DOHH2 (cell line): ENCODE measurements at regions not wholly inside any gene's neighbourhood (a gene's known extent, or its start where the extent isn't known, plus 50 kb on each side); places are given as distances from the start of the nearest gene placed in this dataset.

Experiments
- H3F3A ChIP-seq: fragments of 200-600 bp; sonication (generic), shearing (Covaris generic); 2 replicates; pipeline ENCODE4 v1.6.0; 2016; ENCODE audit warnings: antibody characterized with exemption, mild to moderate bottlenecking; ENCODE audit not compliant: control insufficient read depth, insufficient read depth
- H3K27ac ChIP-seq: fragments of 200-600 bp; sonication (generic); 2 replicates; pipeline ENCODE4 v1.5.1; 2014; ENCODE audit warnings: low read depth, mild to moderate bottlenecking, low read length, moderate library complexity
- H3K27me3 ChIP-seq: fragments of 200-600 bp; sonication (generic); 2 replicates; pipeline ENCODE4 v1.6.1; 2014; ENCODE audit warnings: mild to moderate bottlenecking, low read length, mixed read lengths; ENCODE audit not compliant: control insufficient read depth
- H3K36me3 ChIP-seq: fragments of 200-600 bp; sonication (generic); 2 replicates; pipeline ENCODE4 v1.6.1; 2014; ENCODE audit warnings: mild to moderate bottlenecking, low read length, moderate library complexity, mixed read lengths; ENCODE audit not compliant: control insufficient read depth
- H3K4me1 ChIP-seq: fragments of 200-600 bp; sonication (generic); 2 replicates; pipeline ENCODE4 v1.6.1; 2014; ENCODE audit warnings: mild to moderate bottlenecking, low read length, mixed read lengths; ENCODE audit not compliant: control insufficient read depth
- H3K4me2 ChIP-seq: fragments of 200-600 bp; sonication (generic); 2 replicates; pipeline ENCODE4 v1.6.0; 2014; ENCODE audit warnings: mild to moderate bottlenecking, low read length, moderate library complexity
- H3K4me3 ChIP-seq: fragments of 200-600 bp; sonication (generic); 2 replicates; pipeline ENCODE4 v1.5.1; 2014; ENCODE audit warnings: mild to moderate bottlenecking, low read length, mixed read lengths
- H3K79me2 ChIP-seq: fragments of 200-600 bp; sonication (generic); 2 replicates; pipeline ENCODE4 v1.6.1; 2014; ENCODE audit warnings: mild to moderate bottlenecking, low read length, mixed read lengths; ENCODE audit not compliant: control insufficient read depth
- H3K9me2 ChIP-seq: fragments of 200-600 bp; sonication (generic); replicated peaks from 2 replicates; pipeline ENCODE4 v1.6.1; 2014; ENCODE audit warnings: mild to moderate bottlenecking, low read length, mixed read lengths; ENCODE audit not compliant: control insufficient read depth
- H3K9me3 ChIP-seq: fragments of 200-600 bp; sonication (generic); 2 replicates; pipeline ENCODE4 v1.6.1; 2014; ENCODE audit warnings: antibody characterized with exemption, low read length, mixed read lengths; ENCODE audit not compliant: control insufficient read depth, insufficient read depth
- H4K20me1 ChIP-seq: fragments of 200-600 bp; sonication (generic); 2 replicates; pipeline ENCODE4 v1.6.0; 2014; ENCODE audit warnings: low read depth, mild to moderate bottlenecking, antibody characterized with exemption, low read length, moderate library complexity; ENCODE audit not compliant: control insufficient read depth, insufficient read depth
- EZH2phosphoT487 ChIP-seq: fragments of 200-600 bp; sonication (generic); IDR thresholded peaks from 2 replicates; pipeline ENCODE4 v1.6.1; 2017; ENCODE audit warnings: borderline replicate concordance, mild to moderate bottlenecking, antibody characterized with exemption, low read length, moderate library complexity, mixed read lengths
- TF ChIP-seq, protein P1 (sequence below): fragments of 200-600 bp; sonication (generic); IDR thresholded peaks from one replicate; pipeline ENCODE4 v1.5.1; 2014; ENCODE audit warnings: antibody characterized with exemption, mild to moderate bottlenecking, low read depth, low read length; ENCODE audit not compliant: poor library complexity, severe bottlenecking

DNA sequence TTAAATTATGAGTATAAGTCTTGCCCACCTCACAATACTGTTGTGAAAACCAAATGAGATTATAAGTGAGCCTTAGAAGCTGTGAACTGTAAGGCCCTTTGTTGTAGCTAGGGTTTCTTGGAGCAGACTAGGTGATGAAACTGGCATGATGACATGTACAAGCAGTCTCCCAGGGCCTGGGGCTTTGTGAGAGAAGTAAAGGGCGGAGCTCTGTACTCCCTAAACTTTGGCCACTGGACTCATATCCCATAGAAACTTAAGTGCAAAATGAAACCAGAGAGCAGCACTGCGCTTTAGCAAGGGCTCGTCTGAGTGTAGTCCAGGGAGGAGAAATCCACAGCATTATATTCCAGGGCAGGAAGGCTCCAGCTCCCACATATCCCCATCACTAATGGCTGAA is 385.6 kb upstream of the FGF16 start:
- H3K9me3 ChIP-seq: no peaks in the 10 kb centered on the region
- no peaks in the 10 kb centered on the region for H3F3A ChIP-seq
- no peaks in the 10 kb centered on the region for H3K4me1 ChIP-seq
- no peak overlapping the region for H3K4me3 ChIP-seq
- H3K79me2 ChIP-seq: no peaks in the 10 kb centered on the region
- H3K27ac ChIP-seq: no peak overlapping the region
- no peak for TF ChIP-seq EZH2phosphoT487
- TF ChIP-seq, protein P1, sequence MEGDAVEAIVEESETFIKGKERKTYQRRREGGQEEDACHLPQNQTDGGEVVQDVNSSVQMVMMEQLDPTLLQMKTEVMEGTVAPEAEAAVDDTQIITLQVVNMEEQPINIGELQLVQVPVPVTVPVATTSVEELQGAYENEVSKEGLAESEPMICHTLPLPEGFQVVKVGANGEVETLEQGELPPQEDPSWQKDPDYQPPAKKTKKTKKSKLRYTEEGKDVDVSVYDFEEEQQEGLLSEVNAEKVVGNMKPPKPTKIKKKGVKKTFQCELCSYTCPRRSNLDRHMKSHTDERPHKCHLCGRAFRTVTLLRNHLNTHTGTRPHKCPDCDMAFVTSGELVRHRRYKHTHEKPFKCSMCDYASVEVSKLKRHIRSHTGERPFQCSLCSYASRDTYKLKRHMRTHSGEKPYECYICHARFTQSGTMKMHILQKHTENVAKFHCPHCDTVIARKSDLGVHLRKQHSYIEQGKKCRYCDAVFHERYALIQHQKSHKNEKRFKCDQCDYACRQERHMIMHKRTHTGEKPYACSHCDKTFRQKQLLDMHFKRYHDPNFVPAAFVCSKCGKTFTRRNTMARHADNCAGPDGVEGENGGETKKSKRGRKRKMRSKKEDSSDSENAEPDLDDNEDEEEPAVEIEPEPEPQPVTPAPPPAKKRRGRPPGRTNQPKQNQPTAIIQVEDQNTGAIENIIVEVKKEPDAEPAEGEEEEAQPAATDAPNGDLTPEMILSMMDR: no peak
- H3K9me2 ChIP-seq: no peaks in the 10 kb centered on the region
- no peaks in the 10 kb centered on the region for H3K36me3 ChIP-seq
- H3K27me3 ChIP-seq: no peaks in the 10 kb centered on the region
- H3K4me2 ChIP-seq: no peak overlapping the region
- H4K20me1 ChIP-seq: no peaks in the 10 kb centered on the region

DNA sequence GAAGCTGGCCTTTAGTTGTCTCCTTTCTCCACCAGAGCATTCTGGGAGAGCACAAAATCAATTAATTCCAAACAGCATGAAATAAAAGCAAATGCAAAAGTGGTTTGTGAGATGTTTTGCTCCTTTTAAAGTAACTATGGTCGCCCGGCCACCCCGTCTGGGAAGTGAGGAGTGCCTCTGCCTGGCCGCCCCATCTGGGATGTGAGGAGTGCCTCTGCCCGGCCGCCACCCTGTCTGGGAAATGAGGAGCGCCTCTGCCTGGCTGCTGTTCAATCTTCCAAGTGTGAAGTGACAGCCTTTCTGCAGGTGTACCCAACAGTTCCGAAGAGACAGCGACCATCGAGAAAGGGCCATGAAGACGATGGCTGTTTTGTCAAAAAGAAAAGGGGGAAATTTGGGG is 381.3 kb upstream of the FGF16 start:
- Histone ChIP-seq H3K4me1 (peaks cover 14% of the 10 kb centered on the region), H3K9me2 (no peaks in the 10 kb centered on the region), H4K20me1 (no peaks in the 10 kb centered on the region), H3K36me3 (no peaks in the 10 kb centered on the region), H3K27me3 (no peaks in the 10 kb centered on the region), H3K27ac (no peak overlapping the region), H3K9me3 (no peaks in the 10 kb centered on the region), H3K79me2 (no peaks in the 10 kb centered on the region), H3K4me2 (no peak overlapping the region), H3F3A (no peaks in the 10 kb centered on the region), H3K4me3 (no peak overlapping the region)
- TF ChIP-seq, protein P1: no peak
- no peak for TF ChIP-seq EZH2phosphoT487

DNA sequence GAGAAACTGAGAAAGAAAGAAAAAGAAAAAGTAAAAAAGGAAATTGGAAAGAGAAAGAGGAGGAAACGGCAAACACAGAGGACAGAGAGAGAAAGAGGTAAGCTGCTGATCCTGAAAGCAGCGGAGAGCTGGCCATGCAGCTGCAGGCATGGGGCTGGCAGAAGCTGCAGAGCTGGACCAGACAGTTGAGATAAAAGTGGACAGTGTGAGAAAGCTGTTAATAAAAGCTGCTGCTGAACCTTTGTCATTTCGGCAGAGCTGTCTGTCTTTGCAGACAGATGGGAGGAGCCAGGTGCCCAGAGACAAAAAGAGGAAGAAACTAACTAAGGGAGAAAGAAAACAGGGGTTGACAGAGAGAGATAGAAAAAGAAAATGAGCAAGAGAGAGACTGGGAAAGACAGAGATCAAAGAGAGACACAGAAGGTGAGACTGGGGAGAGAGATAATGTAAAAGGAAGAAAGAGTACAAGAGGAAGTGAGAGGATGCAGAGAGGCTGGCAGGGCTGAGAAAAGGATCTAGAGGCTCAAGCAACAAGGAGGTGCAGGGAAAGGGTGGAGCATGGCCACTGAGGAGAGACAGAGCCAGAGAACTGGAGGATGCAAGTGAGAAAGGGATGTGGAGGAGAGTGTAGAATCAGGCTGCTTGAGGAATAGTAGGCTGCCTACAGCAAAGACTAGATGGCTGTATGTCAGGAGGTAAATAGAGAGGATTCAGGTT is 376.8 kb upstream of the FGF16 start:
- no peak overlapping the region; the same call in 1 of the 2 replicates for H3K27ac ChIP-seq
- H3K9me2 ChIP-seq: no peaks in the 10 kb centered on the region
- H3K79me2 ChIP-seq: no peaks in the 10 kb centered on the region
- H3K4me1 ChIP-seq: peaks cover 15% of the 10 kb centered on the region
- H3K9me3 ChIP-seq: no peaks in the 10 kb centered on the region
- no peaks in the 10 kb centered on the region for H3F3A ChIP-seq
- no peaks in the 10 kb centered on the region for H3K27me3 ChIP-seq
- H3K4me2 ChIP-seq: peak overlapping the region; percentile 56
- no peaks in the 10 kb centered on the region for H3K36me3 ChIP-seq
- TF ChIP-seq, protein P1: no peak
- no peak for TF ChIP-seq EZH2phosphoT487
- H3K4me3 ChIP-seq: peak overlapping the region; percentile 47
- no peaks in the 10 kb centered on the region for H4K20me1 ChIP-seq
